GM19468 (cell line): ENCODE measurements at regions not wholly inside any gene's neighbourhood (a gene's known extent, or its start where the extent isn't known, plus 50 kb on each side); places are given as distances from the start of the nearest gene placed in this dataset.
"Not testable (repeated sequence)": the region's sequence is repeated elsewhere in the genome, so short reads cannot be mapped to it uniquely, and the experiment has no call there.

ENCODE experiments used
- ATAC-seq: cut with Tn5 transposase; IDR thresholded peaks from one replicate; pipeline ENCODE4 v1.9.1; 2021; ENCODE audit warnings: mild to moderate bottlenecking, moderate library complexity, moderate number of reproducible peaks; ENCODE audit not compliant: unreplicated experiment; ENCODE audit errors: extremely low read depth

DNA sequence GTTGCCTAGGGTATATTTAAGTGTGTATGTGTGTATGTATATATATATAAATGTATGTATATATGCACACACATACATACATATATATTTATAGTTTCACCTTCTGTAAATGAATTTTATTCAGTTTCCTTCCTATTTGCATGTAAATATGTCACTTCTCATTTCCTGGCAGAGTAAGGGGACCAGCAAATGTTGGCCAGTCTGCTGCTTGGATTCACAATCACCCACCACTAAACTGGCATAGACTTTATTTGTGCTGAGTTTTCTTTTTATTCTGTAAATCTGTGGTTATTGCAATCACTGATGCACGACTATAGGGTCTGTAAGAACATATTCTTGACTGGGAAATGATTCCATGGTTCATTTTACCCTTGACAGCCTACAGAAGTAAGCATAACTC lies 640.4 kb upstream of the FAM98A start:
- ATAC-seq = no peak

DNA sequence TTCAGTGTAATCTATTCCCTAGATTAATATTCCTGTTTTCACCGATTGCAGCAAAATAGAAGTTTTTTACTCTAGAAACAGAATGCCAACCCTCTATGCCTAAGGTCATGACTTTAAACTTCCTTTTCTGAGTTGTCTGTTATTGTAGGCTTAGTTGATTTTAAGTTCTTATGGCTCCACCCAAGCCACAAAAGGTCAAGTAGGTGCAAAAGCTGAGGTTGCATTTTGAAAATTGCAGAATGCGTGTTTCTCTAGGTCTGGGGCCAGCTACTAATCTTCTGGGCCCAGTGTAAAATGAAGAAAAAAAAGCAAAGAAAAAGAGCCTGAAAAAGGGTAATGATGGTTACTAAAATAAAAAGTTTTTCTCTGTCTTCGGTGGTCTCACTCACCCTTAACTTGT lies 635.7 kb upstream of the FAM98A start:
- ATAC-seq = no peak

DNA sequence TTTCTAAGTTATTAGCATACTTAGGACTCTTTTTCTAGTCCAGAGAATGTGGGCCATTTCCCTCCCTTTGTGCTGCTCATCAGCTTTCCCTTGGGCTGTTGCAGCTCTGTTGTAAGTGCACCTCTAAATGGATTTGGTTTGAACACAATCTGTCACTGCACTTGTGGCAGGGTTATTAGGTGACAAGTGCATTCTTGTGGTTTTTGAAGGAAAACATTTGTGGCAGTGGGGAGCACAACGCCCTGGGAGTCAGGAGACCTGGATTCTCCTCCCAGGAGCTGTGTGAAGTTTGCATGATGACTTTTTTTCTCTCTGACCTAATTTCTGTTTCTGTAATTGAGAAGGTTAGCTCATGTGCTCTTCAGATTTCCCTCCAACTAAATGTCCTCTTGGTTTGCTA lies 630.9 kb upstream of the FAM98A start:
- ATAC-seq = no peak

DNA sequence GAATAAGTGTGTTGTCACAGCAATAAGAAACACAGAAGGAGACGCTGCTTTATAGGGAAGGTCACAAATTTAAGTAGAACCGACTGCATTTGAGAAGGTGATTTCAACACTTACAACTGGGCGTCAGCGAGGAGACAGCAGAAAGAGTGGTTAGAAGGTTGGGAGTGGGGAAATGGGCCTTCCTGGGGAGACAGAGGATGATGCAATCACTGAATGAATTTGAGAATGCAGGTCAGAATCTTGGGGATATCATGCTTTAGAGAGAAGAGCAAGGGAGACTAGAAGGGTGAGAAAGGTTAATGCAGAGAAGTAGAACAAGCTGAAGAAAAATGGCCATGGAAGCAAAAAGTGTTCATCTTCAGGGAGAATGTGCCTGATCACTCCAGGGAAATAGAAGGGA lies 616.1 kb upstream of the FAM98A start:
- no peak for ATAC-seq

DNA sequence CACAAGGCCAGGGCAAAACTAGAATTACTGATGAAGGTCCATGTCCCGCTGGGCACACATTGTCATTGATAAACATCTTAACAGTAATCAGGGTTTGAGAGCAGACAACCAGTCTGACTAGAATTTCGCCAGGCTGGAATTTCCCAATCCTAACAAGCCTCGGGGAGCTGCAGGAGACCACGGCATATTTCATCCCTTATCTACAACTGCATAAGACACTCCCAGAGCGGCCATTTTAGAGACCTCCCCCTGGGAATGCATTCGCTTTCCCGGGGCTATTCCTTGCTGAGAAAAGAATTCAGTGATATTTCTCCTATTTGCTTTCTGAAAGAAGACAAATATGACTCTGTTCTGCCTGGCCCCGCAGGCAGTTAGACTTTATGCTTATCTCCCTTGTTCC lies 611.3 kb upstream of the FAM98A start:
- not testable (repeated sequence) for ATAC-seq

DNA sequence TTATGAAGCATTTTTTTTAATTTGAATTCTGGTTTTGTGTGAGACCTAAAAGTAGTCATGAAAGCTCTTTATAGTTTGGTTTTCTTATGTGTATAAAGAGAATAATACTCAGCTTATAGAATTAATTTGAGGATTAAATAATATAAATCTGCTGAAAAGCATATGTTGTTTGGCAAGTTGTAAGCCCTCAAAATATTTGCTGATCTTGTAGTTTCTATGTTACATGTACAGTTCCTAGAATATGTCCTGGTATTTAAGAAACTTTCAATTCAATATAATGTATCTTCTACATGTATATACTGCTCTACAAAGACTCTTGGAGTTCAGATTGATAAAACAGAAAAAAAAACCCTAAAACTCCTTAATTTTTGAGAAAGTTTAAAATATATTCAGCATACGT lies 605.5 kb upstream of the FAM98A start:
- no peak for ATAC-seq

DNA sequence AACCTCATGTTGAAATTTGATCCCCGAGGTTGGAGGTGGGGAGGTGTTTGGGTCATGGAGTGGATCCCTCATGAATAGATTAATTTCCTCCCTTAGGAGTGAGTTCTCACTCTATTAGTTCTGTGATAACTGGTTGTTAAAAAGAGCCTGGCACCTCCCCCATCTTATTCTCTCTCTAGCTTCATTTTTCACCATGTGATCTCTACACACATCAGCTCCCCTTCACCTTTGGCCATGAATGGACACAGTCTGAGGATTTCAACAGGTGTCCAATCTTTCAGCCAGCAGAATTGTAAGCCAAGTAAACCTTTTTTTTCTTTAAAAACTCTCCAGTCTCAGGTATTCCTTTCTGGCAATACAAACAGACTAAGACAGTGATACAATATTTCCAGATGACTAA lies 602.0 kb upstream of the FAM98A start:
- ATAC-seq = no peak

DNA sequence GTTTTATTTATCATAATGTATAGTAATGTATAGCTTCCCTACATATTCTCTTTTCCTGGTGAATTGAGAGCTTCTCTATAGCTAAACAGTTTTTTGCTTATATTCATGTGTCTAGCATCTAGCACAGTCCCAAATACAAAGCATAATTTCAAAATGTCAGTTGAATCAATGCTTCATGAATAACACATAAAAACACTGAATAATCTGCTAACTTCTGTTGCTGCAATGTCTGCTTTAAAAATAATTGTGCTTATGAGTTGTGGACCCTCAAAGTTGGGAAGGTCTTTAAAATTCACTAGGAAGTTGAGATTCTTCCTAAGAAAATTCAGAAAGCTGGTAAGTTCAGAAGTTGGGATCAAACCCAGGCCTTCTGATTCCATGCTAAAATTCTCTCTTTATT lies 600.9 kb upstream of the FAM98A start:
- no peak for ATAC-seq

DNA sequence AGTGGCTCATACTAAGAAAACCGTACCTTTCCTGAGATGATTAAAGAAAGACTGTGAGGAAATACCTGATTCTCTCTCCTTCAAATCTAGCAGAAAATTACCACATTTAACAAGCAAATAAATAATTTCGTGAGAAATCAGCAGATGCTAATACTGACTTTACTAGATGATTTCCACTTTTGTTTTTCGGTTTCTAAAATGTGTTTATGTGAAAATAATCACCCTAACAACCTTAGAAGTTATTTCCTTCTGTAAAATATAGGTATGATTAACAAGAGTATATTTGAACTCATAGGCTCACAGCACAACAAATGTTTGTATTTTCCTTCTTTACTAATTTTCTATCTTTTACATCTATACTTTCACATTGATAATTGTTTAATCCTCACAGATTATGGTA lies 594.1 kb upstream of the FAM98A start:
- no peak for ATAC-seq

DNA sequence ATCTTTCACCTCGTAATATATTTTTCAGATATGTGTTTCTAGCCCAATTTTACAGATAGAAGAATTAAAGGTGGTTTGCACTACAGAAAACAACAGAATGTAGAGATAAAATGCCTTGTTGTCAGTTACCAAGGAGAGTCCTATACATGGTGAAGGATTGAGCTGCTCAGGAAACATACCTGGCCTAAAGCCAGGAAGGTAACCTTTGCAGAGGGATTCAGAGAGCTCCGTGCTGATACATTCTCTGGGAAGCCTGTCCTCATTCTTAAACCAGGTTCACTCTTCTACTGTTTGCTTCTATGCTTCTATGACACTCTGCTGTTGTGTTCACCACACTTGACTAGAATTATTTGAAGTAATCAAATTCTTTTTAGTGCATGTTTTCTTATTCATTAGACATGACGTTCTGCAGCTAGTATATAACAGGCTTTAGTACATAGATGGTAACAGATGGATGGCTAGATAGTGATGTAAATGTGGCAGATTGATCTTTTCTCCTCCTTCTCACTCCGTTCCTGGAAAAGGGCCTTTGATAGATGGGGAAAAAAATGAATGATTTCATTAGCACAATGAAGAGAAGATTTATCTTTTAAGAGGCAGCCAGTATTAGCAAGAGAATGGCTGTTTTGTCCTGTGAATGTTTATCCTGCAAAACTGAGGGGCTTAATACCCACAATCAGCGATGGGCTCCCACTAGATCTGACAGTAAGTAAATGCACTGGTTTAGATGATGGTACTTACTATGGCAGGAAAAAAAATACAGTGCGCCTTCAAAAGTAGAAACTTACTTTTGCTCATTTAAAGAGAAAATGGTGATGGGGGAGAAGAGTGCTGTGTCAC lies 589.6 kb upstream of the FAM98A start:
- no peak for ATAC-seq

DNA sequence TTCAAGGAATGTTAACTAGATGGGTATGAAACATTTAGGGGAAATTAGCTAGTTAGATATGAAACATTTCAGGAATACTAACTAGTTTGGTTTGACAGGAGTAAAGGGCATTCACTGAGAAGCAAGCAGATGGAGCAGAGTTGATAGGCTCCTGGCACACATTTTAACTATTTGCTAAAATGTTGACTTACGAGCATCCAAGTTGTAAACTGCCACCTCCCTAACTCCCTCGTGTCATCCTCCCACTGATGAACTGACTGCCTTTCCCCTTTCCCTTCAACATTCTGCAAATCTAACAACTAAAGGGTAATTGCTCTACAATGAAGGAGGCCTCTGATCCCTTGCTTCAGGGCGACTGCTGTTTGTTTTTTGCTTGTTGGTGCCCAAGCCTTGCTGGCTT lies 580.4 kb upstream of the FAM98A start:
- ATAC-seq = no peak

DNA sequence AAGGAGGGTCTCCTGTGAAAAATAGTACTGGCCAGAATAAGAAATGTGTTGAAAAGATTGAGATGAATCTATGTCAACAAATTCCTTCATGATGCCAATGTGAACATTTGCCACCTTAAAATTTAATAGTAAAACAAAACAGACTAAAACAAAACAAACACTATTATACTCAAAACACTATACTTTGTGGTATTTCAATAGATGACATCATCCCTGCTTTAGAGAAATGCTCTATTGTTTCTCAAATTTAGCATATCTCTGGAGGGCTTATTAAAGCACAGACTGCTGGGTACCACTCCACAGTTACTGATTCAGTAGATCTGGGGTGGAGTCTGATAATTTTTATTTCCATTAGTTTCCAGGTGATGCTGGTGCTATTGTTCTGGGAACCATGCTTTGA lies 579.4 kb upstream of the FAM98A start:
- ATAC-seq = no peak

DNA sequence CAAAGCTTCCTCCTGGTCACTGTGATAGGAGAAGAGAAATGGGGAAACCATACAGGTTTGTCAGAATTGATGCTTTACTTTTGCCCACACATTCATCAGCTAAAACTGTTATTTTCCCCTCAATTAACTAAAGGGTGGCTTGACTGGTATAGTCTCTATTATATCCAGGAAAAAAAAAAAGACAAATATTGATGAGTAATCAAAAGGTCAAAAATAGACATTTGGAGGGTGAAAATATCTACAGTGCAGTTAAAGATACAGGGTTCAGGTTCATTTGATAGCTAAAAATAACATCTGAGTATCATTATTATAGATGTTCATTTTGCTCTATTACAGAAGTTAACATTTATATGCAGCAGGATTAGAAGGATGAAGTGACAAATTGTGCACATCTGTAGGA lies 577.6 kb upstream of the FAM98A start:
- no peak for ATAC-seq

DNA sequence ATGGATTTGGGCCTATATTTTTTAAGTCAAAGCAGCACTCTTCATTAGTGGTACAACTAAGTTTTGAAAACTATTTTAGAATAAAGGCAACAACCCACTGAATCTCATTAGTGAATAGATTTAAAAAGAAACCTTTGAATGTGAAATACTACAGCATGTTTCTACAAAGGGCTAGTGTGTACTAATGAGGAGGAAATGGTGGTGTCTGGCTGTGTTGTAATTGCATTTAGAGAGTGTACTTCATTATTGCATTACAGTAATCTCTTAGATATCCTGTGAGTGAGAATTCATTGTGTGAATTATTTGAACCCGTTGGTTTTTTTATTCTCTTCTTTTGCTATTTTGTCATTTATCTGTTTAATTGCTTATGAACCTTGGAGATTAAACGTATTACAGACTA lies 575.4 kb upstream of the FAM98A start:
- ATAC-seq = no peak

DNA sequence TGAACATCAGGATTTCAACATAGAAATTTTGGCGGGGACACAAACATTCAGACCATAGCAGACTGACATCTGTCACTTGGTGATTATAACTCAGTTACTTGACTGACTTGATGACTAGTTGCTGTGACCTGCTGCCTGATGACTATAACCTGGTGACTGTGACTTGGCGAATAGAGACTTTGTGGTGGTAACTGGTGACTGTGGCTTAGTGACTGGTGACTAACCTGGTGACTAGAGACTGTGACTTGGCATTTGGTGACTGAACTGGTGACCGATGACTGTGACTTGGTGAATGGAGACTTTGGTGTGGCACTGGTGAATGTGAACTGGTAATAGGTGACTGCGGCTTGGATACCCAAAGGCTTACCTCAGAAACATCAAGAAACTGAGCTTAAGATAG lies 563.1 kb upstream of the FAM98A start:
- ATAC-seq = no peak

DNA sequence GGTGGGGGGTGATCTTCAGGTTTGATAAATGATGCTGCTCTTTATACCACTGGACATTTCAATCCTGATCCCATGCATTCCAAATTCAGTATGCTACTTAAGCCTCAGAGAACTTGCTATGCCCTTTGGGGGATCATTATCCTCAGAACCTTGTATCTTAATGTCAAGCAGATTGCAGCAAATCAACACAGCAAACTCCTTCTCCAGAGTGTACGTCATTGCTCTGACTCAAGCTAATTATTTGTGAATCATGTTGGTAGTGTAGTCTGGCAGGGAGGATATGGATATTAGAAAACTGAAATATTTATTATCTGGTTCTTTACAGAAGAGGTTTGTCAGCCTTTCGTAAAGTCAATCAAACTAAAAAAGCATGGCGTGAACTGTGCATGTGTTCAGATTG lies 562.5 kb upstream of the FAM98A start:
- no peak for ATAC-seq

DNA sequence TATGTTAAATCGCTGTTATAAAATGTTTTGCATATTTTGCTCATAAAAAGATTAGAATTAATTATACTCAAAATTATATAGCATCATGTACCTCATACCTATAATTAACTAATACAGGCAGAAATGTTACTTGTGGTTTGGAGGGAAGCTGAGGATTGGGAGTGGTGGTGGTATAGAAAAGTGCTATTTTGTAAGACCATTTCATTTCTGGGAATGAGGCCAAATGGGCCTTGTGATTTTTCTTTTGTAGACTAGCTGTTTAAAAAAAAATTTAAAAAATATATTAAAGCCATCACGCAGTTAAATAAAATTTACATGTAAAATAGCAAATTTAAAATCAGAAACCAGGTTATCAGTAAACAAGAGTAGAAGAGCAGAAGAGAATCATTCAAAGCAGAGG lies 560.8 kb upstream of the FAM98A start:
- ATAC-seq = no peak

DNA sequence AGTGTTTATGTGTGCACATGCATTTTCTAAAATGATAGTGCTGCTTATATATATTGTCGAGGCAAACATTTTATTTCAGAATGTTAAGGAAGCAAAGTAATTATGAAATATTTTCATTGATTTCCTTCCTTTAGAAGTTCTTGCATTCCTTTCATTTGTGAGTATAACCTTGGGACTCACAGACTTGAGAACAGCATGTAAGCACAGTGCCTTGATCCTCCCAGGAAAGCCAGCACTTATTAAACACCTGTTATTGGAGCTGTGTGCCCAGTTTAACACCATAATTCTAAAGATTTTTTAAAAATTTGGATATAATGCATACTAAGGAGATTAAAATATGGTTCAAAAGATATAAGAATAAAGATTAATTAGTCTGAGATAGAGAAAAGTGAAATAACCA lies 554.4 kb upstream of the FAM98A start:
- ATAC-seq = no peak

DNA sequence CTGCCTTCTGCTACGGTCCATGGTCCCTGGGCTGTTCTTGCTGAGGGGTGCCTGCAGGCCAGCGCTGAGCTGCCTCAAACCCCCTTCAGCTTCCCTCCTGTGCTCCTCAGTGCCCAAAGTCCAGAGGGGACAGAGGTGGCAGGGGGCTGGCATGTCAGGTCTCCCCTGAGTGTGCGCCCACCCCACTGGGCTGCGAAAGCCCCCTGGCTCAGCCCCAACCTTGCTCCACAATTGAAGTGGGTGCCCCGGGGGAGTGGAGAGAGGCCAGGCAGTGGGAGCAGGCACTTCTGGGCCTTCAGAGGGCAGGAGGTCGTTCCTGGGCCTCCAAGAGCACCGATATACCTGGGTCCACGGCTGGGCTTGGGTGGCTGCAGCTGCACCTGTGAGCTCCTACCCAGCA lies 548.7 kb upstream of the FAM98A start:
- ATAC-seq = no peak

DNA sequence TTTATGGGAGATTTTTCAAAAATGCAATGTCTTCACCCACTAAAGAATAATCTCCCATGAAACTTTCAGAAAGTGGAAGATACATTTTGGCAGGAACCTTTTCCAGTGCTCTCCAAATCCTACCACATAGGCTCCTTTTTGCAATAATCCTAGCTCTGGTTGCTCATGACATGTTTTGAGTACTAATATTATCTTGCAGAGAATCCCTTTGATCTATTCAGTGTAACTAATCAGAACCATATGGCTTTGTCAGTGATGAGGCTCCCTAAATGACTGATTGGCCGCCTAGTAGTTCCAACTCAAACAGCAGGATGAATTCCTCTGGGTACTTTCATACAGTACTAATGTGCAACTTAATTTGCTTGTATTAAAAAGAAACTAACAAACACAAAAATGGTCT lies 544.0 kb upstream of the FAM98A start:
- ATAC-seq = no peak

DNA sequence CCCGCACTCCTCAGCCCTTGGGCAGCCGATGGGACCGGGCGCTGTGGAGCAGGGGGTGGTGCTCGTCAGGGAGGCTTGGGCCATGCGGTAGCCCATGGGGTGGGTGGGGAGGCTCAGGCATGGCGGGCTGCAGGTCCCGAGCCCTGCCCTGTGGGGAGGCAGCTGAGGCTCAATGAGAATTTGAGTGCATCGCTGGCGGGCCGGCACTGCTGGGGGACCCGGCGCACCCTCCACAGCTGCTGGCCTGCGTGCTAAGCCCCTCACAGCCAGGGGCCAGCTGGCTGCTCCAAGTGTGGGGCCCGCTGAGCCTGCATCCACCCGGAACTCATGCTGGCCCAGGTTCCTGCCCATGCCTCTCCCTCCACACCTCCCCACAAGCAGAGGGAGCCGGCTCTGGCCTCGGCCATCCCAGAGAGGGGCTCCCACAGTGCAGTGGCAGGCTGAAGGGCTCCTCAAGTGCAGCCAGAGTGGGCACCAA lies 543.5 kb upstream of the FAM98A start:
- not testable (repeated sequence) for ATAC-seq

DNA sequence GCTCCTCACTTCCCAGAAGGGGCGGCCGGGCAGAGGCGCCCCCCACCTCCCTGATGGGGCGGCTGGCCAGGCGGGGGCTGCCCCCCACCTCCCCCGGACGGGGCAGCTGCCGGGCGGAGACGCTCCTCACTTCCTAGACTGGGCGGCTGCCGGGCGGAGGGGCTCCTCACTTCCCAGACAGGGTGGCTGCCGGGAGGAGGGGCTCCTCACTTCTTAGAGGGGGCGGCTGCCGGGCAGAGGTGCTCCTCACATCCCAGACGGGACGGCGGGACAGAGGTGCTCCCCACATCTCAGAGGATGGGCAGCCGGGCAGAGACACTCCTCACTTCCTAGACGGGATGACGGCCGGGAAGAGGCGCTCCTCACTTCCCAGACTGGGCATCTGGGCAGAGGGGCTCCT lies 534.0 kb upstream of the FAM98A start:
- ATAC-seq = not testable (repeated sequence)
